ENCODE measurements at regions not wholly inside any gene's neighbourhood (a gene's known extent, or its start where the extent isn't known, plus 50 kb on each side); places are given as distances from the start of the nearest gene placed in this dataset.

GRCh38 chr20:52448513-52449232, 257.1 kb upstream of the ZFP64 start:
- TF ChIP-seq, protein P1, sequence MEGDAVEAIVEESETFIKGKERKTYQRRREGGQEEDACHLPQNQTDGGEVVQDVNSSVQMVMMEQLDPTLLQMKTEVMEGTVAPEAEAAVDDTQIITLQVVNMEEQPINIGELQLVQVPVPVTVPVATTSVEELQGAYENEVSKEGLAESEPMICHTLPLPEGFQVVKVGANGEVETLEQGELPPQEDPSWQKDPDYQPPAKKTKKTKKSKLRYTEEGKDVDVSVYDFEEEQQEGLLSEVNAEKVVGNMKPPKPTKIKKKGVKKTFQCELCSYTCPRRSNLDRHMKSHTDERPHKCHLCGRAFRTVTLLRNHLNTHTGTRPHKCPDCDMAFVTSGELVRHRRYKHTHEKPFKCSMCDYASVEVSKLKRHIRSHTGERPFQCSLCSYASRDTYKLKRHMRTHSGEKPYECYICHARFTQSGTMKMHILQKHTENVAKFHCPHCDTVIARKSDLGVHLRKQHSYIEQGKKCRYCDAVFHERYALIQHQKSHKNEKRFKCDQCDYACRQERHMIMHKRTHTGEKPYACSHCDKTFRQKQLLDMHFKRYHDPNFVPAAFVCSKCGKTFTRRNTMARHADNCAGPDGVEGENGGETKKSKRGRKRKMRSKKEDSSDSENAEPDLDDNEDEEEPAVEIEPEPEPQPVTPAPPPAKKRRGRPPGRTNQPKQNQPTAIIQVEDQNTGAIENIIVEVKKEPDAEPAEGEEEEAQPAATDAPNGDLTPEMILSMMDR (conservative IDR thresholded peaks at IDR 0.05; ENCODE audit: low read length): no peak
- TF ChIP-seq EZH2phosphoT487 (IDR thresholded peaks at IDR 0.05; ENCODE audit: borderline replicate concordance, low read depth, low read length): no peak
